OCI-LY3 (cell line): ENCODE measurements at regions not wholly inside any gene's neighbourhood (a gene's known extent, or its start where the extent isn't known, plus 50 kb on each side); places are given as distances from the start of the nearest gene placed in this dataset.

Experiments used
- H2AFZ ChIP-seq: fragments of 200-600, 300-600 bp; shearing (Covaris generic); 2 replicates; pipeline ENCODE4 v1.6.0; 2014; ENCODE audit warnings: antibody characterized with exemption, low read depth, low read length
- H3K27ac ChIP-seq: fragments of 200-600, 300-600 bp; sonication (generic); 2 replicates; pipeline ENCODE4 v1.5.1; 2014; ENCODE audit warnings: mild to moderate bottlenecking, low read length, moderate library complexity, mixed read lengths
- H3K27me3 ChIP-seq: fragments of 200-600, 300-600 bp; sonication (generic); 2 replicates; pipeline ENCODE4 v1.6.1; 2014; ENCODE audit warnings: low read depth, low read length, mixed read lengths
- H3K36me3 ChIP-seq: fragments of 200-600, 300-600 bp; sonication (generic); replicated peaks from 2 replicates; pipeline ENCODE3; 2014; ENCODE audit warnings: low read depth, low read length, mixed read lengths
- H3K4me1 ChIP-seq: fragments of 300-600, 200-600 bp; sonication (generic); 2 replicates; pipeline ENCODE4 v1.6.1; 2014; ENCODE audit warnings: low read length, mixed read lengths
- H3K4me2 ChIP-seq: fragments of 200-600, 300-600 bp; sonication (generic); 2 replicates; pipeline ENCODE4 v1.6.1; 2014; ENCODE audit warnings: low read length, mixed read lengths
- H3K4me3 ChIP-seq: fragments of 300-600, 200-600 bp; sonication (generic); 2 replicates; pipeline ENCODE4 v1.5.1; 2014; ENCODE audit warnings: antibody characterized with exemption, mild to moderate bottlenecking, low read length, moderate library complexity
- H3K79me2 ChIP-seq: fragments of 300-600, 200-600 bp; shearing (Covaris generic); 2 replicates; pipeline ENCODE4 v1.6.1; 2014; ENCODE audit warnings: mild to moderate bottlenecking, low read length, mixed read lengths
- H3K9ac ChIP-seq: fragments of 300-600, 200-600 bp; shearing (Covaris generic); 2 replicates; pipeline ENCODE4 v1.6.0; 2014; ENCODE audit warnings: mild to moderate bottlenecking, low read length, moderate library complexity
- H3K9me3 ChIP-seq: fragments of 200-600, 300-600 bp; shearing (Covaris generic); 2 replicates; pipeline ENCODE4 v1.6.1; 2014; ENCODE audit warnings: low read length, mixed read lengths; ENCODE audit not compliant: insufficient read depth
- H4K20me1 ChIP-seq: fragments of 200-600, 300-600 bp; sonication (generic); 2 replicates; pipeline ENCODE4 v1.6.1; 2016; ENCODE audit warnings: low read length, mixed read lengths; ENCODE audit not compliant: insufficient read depth
- EZH2phosphoT487 ChIP-seq: fragments of 200-600 bp; shearing (Covaris generic); IDR thresholded peaks from 2 replicates; pipeline ENCODE4 v1.6.1; 2018; ENCODE audit warnings: antibody characterized with exemption, mixed run types, low read depth
- TF ChIP-seq, protein P1 (sequence below): fragments of 200-600, 300-600 bp; sonication (generic); IDR thresholded peaks from 2 replicates; pipeline ENCODE4 v1.5.1; 2014; ENCODE audit warnings: antibody characterized with exemption, low read length, low read depth

DNA sequence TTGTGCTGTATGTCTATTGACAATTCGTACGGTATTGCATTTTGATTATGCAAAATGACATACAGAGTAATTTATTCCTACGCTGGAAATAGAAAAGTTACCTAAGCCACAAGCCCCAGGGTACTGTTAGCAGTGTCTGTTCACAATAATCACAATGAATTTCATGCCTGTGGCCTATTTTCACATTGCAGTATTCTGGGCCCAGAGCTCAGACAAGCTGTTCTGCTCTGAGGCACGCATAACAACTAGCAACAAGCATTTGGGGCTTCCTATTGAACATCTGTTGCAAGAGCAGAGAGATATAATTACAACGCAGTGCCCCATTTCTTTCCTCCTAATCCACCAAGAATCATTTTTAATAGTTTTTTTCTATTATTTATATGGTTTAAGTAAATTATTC is 158.9 kb upstream of the SGCG start:
- Histone ChIP-seq H3K4me1 (no peaks in the 10 kb centered on the region), H3K36me3 (no peaks in the 10 kb centered on the region), H4K20me1 (no peaks in the 10 kb centered on the region), H2AFZ (no peak overlapping the region), H3K4me3 (no peak overlapping the region), H3K79me2 (no peaks in the 10 kb centered on the region), H3K9ac (no peak overlapping the region), H3K27ac (no peak overlapping the region), H3K9me3 (no peaks in the 10 kb centered on the region), H3K4me2 (no peak overlapping the region), H3K27me3 (no peaks in the 10 kb centered on the region)
- TF ChIP-seq, protein P1, sequence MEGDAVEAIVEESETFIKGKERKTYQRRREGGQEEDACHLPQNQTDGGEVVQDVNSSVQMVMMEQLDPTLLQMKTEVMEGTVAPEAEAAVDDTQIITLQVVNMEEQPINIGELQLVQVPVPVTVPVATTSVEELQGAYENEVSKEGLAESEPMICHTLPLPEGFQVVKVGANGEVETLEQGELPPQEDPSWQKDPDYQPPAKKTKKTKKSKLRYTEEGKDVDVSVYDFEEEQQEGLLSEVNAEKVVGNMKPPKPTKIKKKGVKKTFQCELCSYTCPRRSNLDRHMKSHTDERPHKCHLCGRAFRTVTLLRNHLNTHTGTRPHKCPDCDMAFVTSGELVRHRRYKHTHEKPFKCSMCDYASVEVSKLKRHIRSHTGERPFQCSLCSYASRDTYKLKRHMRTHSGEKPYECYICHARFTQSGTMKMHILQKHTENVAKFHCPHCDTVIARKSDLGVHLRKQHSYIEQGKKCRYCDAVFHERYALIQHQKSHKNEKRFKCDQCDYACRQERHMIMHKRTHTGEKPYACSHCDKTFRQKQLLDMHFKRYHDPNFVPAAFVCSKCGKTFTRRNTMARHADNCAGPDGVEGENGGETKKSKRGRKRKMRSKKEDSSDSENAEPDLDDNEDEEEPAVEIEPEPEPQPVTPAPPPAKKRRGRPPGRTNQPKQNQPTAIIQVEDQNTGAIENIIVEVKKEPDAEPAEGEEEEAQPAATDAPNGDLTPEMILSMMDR: no peak
- TF ChIP-seq EZH2phosphoT487: no peak

DNA sequence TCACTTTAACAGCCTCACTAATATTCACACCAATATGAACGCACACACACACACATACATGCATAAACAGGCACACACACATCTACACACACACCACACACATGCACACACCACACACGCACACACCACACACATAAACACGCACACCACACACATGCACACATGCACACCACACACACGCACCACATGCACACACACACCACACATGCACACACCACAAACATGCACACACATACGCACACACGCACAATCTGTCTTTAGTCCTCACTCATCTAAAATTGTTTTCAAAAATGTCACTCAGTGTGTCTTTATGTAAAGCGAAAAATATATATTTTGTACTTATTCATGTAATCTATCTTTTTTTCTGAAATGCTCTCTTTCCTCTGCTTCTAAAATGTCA is 158.1 kb upstream of the SGCG start:
- Histone ChIP-seq H4K20me1 (no peaks in the 10 kb centered on the region), H3K9me3 (no peaks in the 10 kb centered on the region), H3K9ac (no peak overlapping the region), H3K27me3 (no peaks in the 10 kb centered on the region), H3K4me2 (no peak overlapping the region), H3K4me1 (no peaks in the 10 kb centered on the region), H3K4me3 (no peak overlapping the region), H2AFZ (no peak overlapping the region), H3K27ac (no peak overlapping the region), H3K36me3 (no peaks in the 10 kb centered on the region), H3K79me2 (no peaks in the 10 kb centered on the region)
- TF ChIP-seq EZH2phosphoT487: no peak
- TF ChIP-seq, protein P1: no peak

DNA sequence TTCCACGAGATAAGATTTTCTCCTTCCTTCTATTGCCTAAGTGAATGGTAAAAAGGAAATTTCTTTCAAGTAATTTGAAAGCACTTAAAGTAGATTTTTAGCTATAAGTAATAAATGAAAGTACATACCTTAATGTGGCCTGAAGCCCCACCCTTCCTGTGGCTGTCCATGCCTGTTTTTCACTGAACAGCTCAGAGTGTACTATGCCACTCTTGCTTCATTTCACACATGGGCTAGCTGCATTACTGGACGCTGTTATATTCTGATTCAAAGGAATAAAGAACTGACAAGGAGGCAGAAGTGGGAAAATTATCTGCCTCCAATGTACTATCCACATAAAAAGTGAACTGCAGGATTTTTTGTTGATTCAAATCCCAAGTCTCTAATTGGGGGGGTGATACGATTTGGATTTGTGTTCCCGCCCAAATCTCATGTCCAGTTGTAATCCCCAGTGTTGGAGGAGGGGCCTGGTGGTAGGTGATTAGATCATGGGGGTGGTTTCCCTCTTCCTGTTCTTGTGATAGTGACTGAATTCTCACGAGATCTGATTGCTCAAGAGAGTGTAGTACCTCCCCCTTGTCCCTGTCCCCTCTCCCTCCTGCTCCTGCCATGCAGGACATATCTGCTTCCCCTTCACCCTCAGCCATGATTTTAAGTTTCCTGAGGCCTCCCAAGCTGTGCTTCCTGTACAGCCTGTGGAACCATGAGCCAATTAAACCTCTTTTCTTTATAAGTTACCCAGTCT is 154.7 kb upstream of the SGCG start:
- H3K27me3 ChIP-seq: no peaks in the 10 kb centered on the region; the same call in 1 of the 2 replicates
- H3K36me3 ChIP-seq: no peaks in the 10 kb centered on the region
- no peak for TF ChIP-seq EZH2phosphoT487
- TF ChIP-seq, protein P1: no peak
- no peak overlapping the region for H3K9ac ChIP-seq
- H2AFZ ChIP-seq: no peak overlapping the region
- H3K27ac ChIP-seq: no peak overlapping the region
- H3K9me3 ChIP-seq: no peaks in the 10 kb centered on the region
- no peaks in the 10 kb centered on the region for H4K20me1 ChIP-seq
- no peaks in the 10 kb centered on the region for H3K79me2 ChIP-seq
- no peak overlapping the region for H3K4me2 ChIP-seq
- no peak overlapping the region for H3K4me3 ChIP-seq
- H3K4me1 ChIP-seq: no peaks in the 10 kb centered on the region

DNA sequence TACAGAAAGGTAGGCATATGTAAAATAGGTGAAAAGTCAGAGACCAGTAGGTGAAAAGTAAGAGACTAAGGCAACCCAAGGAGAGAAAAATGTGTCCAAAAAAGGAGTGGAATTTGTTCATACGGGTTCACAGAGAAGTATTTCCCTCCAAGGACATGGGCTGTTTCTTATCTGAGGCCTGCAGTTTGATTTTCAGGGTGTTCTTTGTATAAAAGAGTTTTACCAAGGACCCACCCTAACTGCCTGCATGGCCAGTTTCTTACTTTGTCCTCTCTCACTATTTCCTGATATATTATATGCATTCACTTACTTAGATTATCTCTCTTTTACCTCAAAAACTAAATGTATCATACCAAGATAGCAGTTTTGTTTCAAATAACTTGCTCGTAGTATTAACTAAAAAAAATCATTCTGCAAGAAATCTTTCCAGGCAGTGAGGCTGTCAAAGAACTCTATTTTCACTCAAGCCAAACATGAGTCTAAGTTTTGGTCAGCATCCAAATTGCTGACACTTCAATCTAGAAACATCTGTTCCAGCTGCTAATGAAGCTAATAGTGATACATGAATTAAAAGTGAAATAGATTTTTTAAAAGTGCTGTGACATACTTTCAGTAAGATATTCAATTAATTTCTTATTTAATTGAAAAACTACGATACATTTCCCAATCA is 141.4 kb upstream of the SGCG start:
- no peak overlapping the region for H3K9ac ChIP-seq
- no peaks in the 10 kb centered on the region for H3K9me3 ChIP-seq
- H3K4me1 ChIP-seq: no peaks in the 10 kb centered on the region
- H4K20me1 ChIP-seq: no peaks in the 10 kb centered on the region
- TF ChIP-seq, protein P1: no peak
- TF ChIP-seq EZH2phosphoT487: no peak
- no peak overlapping the region for H3K27ac ChIP-seq
- no peak overlapping the region for H2AFZ ChIP-seq
- no peaks in the 10 kb centered on the region for H3K79me2 ChIP-seq
- H3K27me3 ChIP-seq: peaks cover 5% of the 10 kb centered on the region; the same call in 1 of the 2 replicates
- H3K36me3 ChIP-seq: no peaks in the 10 kb centered on the region
- H3K4me3 ChIP-seq: no peak overlapping the region
- H3K4me2 ChIP-seq: no peak overlapping the region
